Mammary epithelial cell (primary cell): ENCODE measurements at regions not wholly inside any gene's neighbourhood (a gene's known extent, or its start where the extent isn't known, plus 50 kb on each side); places are given as distances from the start of the nearest gene placed in this dataset.

Experiments
- CTCF ChIP-seq, 2 donors: IDR thresholded peaks in 1 of 2; conservative IDR thresholded peaks in 1 of 2; 2 replicates each; pipeline ENCODE4 v1.5.1; 2011 to 2012; ENCODE audit warnings: inconsistent platforms in 2 of 2, low read length in 2 of 2, mild to moderate bottlenecking in 2 of 2, control low read depth in 1 of 2, low read depth in 1 of 2; ENCODE audit not compliant: insufficient read depth in 1 of 2; ENCODE audit errors: extremely low read depth in 1 of 2
- EZH2 ChIP-seq: IDR thresholded peaks from 2 replicates; pipeline ENCODE4 v1.6.1; 2012; ENCODE audit warnings: low read length, inconsistent platforms, borderline replicate concordance

GRCh38 chr4:141413366-141413765 lies 192.7 kb downstream of the ZNF330 start:
- no peak for TF ChIP-seq CTCF (conservative IDR thresholded peaks at IDR 0.05 in 1 of 2, IDR thresholded peaks at IDR 0.05 in 1 of 2; ENCODE audit: extremely low read depth in 1 of 2, insufficient read depth in 1 of 2, low read depth in 1 of 2, low read length in 2 of 2)
- no peak for TF ChIP-seq EZH2
